HuH-7.5 (cell line): ENCODE measurements at regions not wholly inside any gene's neighbourhood (a gene's known extent, or its start where the extent isn't known, plus 50 kb on each side); places are given as distances from the start of the nearest gene placed in this dataset.

ENCODE experiments used
- DNase-seq: peaks from one replicate; pipeline ENCODE4 v3.0.0; 2011; ENCODE audit warnings: low spot score

DNA sequence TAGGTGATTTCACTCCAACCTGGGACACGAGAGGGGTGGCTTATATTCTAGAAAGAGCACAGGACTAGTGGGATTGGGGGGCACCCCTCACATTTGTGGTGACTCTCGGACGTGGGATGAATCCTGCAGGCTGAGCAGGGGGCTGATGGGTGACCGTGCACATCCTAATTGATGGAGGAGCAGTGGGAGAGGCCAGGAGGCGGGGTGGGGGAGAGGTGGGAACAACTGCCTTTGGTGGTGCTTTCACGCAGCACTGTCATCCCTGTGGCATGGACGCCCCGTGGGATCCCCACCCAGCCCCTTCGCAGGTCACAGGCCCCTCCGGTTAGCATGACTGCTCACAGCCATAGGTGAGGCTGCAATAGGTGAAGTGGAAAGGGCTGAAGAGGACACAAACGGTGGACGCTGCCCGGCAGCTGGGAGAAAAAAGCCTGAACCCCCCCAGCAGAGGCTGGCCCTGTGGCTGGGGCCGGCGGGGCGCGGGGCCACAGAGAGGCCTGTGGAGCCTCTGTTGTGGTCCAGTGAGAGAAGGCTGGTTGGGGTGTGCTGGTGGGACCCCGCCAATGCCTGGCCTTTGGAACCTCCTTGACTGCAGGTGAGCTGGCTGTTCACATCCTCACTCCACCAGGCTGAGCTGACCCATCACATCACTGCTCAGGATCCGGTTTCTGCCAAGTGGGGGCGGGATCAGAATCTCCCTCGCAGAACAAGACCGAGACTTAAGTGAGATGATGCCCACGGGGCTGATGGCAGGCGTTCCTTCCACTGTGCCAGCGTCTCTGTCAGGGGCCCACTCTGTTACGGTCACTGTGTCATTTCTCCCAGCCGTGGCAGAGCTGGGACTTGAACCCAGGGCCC lies 325.4 kb downstream of the TEX29 start:
- DNase-seq = no peak

DNA sequence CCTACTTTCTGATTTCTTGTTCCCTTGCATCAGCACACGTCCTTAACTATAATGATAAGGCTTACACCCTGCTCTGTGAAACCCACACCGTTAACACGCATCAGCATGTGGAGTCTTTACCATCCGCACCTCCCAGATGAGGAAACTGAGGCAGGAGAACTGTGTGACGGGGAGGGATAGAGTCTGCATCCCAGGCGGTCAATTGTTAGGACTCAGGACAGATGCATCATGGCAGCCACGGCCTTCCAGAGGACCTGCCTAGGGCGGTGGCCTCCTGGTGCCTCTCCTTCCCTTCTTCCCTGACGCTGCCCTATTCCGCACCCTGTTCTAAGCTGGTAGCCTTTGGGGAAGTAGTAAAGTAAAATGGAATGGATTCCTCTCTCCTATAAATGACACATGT lies 326.0 kb downstream of the TEX29 start:
- no peak for DNase-seq

DNA sequence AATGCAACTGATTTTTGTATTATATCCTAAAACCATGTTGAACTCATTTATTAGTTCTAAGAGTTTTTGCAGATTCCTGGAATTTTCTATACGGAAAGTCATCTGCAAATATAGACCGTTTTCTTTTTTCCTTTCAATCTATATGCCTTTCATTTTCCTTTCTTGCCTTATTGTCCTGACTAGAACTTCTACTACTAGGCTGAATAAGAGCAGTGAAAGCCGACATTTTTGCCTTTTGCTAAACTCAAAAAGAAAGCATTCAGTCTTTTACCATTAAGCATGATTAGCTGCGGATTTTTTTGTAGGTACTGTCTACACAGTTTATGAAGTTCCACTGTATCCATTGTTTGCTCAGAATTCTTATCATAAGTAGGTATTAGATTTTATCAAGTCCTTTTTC lies 328.4 kb downstream of the TEX29 start:
- no peak for DNase-seq

DNA sequence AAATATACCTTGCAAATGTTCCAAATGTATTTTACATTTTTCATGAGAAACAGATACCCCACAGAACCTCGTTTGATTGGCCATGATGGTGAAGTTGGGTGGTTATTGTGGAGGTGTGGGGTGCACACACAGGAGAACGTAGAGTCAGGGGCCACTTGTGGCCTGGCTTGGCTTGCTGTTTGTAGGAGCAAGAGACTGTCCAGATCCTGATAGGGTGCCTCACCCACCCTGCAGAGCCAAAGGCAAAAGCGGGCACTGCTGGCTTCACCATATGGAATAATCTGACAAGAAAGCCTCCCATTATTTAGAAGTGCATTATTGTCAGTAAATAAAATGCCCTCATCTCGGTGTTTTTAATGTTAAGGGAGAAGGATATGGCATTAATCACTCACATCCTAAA lies 330.2 kb downstream of the TEX29 start:
- no peak for DNase-seq

DNA sequence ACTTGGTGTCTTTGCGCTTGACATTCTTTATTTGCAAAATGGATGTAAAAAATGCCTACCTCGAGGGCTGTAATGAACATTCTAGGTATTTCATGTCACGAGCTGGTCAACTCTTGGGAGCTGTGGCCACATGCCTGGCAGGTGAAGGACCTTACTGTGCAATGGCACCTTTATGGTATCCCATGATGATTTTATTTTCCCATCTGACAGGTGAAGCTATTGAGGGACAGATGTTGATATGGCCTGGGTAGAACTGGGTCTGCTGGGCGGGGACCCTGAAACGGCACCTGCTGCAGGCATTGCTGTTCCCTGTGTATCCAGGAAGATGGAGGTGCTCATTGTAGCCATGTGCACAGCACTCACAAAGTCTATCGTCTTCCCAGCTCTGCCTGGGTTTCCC lies 332.2 kb downstream of the TEX29 start:
- no peak for DNase-seq

DNA sequence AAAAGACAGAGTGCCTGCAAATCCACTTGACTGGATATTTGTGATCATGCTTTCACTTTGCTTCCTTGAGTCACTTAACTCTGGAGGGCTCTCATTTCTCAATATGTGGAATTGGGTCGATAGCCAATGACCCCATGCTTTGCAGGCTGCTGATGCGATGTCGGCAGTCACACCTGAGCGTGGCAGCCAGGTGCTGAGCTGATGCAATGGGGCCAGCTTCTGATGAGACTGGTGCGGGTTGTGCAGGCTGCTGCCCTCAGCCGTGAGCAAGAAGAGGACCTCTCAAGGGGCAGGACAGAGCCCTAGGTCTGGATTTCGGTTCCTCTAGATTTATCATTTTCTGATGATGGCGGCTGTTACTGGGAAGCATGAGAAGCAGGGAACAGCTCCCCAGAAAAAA lies 334.1 kb downstream of the TEX29 start:
- no peak for DNase-seq

DNA sequence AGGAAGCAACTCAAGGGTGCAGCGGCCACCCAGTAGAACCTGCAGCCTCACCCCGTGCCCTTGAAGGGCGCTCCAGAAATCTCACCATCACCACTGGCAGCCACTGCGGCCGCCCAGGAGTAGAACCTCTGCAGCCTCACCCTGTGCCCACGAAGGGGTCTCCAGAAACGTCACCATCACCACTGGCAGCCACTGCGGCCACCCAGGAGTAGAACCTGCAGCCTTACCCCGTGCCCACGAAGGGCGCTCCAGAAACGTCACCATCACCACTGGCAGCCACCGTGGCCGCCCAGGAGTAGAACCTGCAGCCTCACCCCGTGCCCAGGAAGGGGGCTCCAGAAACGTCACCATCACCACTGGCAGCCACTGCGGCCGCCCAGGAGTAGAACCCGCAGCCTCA lies 336.0 kb downstream of the TEX29 start:
- DNase-seq = no peak

DNA sequence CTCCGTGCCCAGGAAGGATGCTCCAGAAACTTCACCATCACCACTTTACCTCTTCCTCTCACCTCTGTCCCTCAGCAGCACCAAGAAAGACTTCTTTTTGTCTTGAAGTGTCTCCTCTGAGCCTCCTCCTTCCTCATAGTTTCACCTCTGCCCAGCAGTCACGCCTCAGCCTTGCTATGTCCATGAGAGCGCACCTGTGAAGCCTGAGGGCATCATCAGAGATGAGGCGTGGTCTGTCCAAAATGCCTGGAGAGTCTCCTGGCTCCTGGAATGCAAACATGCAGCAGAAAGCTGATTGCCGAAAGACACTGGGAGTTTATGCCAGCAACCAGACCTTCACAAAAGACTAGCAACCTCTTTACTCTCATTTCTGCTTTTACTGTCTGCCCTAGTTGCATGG lies 336.6 kb downstream of the TEX29 start:
- DNase-seq = no peak

DNA sequence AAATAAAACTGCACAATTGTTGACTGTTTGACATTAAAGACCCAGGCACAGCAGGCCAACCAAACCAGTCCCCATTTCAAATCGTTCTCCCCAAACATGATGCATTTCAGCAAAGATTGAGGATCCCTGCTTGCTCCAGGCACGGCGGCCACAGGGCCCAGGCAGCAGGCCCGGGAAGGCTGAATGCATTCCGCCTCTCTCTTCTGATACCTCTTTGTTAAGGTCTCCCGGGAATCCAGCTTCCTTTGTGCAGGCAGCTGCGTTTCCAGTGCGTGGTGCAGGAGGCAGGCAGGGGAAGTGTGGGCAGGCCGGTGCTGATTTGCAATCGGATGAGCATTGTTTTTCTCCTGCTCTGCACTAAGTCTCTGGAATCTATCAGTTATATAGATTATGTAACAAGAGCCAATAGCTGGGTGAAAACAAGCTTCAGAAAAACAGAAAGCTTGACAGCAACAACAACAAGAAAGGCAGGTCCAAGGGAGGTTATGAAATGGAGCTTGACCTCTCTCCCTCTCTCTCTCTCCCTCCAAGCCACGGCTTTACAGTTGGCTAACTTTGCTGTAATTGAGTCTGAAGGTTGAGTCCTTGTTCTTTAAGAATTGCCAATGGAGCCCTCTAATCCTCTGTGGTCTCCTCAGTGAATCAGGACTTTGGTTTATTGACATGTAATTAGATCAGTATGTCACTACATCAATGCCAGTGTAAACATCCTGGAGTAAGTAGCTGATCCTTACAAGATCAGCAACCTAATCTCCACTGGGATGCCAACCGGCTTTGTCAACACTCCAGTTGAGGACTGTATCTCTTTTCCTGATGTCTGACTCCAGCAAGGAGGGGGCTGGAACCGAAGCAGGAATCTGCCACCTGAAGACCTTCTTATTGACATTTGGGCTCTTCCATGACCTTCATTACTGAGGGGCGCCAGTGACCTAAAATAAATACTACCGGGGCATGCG lies 338.0 kb downstream of the TEX29 start:
- DNase-seq = no peak

DNA sequence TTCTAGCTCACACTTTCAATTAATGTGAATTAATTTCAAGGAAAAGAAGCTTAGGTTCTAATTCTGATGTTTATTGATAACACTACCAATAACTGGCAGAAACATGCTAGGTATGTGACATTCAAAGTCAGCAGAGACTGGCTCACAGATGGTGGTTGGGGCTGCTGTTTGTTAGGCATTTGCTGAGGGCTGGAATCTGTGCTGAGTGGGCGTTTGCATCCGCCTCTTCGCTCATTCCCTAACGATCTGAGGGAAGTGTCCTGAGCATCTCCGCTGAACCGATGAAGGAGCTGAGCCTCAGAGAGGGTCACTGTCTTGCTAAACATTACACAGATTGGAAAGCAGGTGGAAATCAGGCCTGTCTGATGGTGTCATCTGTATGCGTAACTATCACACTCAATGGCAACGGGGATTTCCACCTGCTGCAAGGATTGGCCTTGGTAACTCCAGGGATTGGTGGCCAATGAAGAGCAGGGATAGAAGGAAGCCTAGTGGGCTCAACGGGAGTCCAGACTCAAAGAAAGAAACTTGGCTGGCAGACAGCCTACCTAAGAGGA lies 338.9 kb downstream of the TEX29 start:
- no peak for DNase-seq

DNA sequence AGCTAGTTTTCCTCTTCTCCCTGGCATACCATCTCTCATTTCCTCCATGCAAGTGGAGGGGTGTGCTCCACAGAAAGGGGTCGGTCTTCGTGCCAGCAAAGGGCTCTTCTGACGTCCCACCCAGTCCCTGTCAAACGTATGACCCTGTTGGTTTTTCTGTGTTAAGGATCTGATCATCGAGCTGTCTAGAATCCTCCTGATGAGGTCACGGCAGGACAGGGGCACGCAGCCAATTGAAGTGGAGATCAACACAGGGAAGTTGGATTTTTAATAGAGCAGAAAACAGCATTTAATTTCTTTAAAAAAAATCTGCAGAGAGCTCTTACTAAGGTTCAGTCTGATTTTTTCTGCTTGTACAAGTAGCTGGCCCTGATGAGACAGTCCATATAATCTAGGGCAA lies 339.4 kb downstream of the TEX29 start:
- no peak for DNase-seq

DNA sequence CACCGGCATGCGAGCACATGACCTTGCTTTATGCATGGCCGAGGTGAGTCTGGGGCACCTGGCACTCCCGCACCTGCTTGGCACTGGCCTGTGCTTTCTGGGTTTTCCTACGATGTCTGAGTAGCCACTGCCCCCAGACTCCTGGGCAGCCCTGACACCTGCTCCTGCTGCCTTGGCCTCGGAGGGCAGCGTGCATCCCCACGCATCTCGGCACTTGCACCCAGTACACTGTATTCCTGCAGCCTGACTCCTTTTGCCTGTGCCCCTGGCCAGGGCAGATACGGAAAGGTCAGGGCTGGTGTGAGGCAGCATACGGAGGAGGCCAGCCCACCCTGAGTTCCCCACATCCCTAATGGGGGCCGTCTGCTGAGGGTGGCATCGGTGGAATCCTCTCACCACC lies 340.6 kb downstream of the TEX29 start:
- no peak for DNase-seq

DNA sequence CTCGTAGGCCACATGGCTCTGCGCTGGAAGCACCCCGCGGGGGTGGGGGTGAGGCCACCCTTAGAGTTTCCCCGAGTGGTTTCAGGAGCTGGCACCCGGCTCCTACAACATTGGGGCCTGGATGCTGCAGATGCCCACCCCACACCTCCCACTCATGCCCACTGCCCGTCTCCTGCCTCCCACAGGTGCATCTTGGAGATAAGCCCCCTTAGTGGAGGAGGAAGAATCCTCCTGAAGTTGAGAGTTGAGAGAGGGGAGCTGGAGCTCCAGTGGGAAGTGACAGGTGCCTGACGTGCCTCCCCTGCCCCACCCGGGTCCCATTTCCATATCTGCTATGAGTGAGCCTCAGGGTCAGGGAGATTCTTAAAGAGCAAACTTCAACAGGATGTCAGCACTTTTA lies 341.3 kb downstream of the TEX29 start:
- no peak for DNase-seq

DNA sequence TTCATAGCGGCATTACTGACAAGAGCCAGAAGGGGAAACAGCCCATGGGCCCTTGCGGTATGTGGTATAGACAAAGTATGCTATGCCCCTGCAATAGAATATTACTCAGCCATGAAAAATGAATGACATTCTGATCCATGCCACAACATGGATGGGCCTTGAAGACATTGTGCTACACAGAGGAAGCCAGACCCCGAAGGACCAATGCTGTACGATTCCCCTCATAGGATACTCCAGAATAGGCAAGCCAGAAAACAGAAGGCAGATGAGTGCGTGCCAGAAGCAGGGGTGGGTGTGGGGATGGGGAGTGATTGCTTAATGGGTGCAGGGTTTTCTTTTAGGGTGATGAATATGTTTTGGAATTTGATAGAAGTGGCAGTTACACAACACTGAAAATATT lies 342.0 kb downstream of the TEX29 start:
- no peak for DNase-seq

DNA sequence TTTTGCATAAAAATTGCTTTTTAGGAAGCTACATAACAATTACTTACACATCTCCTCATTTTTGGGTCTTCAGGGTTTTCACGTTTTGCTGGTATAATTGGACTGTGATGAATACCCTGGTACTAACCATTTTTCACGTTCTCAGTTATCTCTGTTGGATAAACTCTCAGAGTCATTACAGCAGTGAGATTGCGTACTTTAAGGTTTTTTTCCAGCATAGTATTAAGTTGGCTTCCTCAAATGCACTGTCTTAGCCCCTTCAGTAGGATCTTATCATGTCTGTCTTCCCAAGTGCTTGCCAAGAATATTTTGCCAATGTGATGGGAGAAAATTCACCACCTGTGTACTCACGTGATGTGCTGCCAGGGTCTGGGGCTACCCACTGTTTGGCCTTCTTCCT lies 342.5 kb downstream of the TEX29 start:
- DNase-seq = no peak

DNA sequence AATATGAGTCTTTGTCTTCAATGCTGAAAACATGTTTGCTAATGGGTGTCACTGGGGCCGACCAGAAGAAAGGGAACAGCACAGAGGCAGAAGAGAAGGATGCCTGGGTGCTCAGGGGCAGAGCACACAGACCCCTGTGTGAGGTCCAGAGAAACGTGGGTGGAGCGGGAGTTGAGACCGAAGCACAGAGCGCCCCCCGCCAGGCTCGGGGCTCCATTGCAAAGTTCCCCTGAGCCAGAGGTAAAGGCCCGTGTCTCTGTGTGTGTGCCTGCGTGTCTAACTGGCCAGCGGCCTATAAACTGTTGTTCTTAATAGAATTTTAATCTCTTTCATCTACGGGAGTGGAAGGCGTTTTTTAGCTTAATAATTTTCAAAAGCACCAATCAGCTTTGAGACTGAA lies 343.1 kb downstream of the TEX29 start:
- DNase-seq = no peak

DNA sequence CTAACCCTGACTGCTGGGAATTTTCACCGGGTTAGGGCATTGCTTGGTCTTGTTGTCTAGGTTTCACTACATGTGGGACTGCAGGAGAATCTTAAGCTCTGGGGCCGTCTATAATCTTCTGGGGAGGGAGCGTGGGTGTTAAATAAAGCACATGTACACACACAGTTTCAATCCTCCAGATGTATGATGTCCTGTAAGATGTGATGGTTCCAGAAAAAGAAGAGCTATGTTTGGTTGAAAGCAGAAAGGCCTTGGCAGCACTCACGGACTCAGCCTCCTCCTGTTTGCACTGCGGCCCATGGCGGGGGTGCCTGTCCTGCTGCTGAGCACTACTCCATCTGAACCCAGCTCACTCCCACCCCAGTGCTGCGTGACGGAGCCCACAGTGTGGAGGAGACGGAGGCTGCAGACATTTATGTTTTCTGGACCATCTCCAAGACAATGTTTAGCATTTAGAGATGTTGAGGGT lies 343.5 kb downstream of the TEX29 start:
- no peak for DNase-seq

DNA sequence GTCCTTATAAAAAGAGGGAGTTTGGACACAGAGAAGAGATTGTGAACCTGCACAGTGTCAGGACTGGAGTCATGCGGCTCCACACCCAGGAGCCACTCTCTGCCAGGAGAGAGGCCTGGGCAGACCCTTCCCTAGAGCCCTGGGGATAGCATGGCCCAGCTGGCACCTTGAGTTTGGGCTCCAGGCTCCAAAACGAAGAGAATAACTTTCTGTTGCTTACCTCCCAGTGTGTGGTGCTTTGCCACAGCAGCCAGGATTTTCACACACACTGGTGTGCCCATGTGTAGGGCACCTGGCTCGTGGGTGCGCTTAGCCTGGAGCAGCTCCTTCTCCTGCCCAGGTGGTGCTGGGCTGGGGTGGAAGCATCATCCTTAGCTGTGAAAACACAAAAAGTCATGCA lies 344.3 kb downstream of the TEX29 start:
- DNase-seq = no peak

DNA sequence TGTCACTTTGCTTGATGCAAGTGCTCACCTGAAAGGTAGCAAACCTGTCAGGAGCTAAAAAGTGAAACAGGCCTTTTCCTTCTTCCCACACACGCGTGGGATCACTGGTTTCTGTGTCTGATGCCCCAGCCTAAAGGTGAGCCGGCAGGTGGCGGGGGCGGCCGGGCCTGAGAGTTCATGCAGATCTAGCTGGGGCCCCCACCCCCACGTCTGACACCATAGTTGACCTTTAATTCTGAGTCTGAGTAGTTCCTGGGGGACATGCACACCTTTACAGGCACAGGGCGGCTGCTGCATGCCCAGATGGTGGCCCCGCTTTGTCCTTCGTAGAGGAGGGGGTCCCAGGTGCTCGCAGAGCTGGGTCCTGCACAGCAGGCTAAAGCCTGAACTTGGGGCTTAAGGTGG lies 345.3 kb downstream of the TEX29 start:
- no peak for DNase-seq

DNA sequence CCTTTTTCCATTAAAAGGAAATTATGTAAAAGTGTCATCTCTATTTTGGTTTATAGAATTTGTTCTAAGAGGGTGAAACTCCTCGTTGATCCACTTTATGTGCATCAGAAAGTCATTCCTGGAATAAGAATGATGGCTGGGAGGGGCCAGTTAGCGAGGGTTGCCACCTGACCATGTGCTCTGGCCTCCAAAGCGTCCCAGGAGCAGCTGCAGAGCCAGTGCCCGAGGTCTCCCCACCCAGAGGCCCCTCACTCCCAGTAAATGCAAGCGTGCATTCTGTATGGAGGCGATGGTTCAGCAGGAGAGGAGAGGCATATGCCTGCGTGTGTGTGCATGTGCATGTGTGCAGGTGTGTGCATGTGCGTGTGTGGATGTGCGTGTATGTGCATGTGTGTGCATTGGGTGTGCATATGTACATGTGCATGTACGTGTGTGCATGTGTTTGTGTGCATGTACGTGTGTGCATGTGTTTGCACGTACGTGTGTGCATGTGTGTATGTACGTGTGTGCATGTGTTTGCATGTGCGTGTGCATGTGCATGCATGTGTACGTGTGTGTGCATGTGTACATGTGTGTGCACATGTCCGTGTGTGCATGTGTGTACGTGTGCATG lies 345.8 kb downstream of the TEX29 start:
- DNase-seq = no peak

DNA sequence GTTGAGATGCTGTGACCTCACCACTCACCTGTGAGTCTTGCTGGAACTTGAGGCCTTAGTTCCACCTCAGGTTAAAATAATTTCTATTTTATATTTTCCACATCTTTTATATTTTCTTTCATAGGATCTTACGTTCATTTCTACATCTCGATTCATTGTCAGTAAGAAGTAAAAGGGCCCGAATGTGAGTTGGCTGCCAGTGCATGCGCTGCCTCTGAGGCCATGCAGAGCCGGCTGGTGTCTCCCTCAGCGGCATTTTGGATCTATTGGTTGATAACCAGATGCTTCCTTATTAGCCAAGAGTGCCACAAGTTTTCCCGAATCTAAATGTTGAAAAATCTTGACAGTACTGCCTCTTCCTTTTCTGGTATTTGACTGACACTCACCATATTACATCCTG lies 347.3 kb downstream of the TEX29 start:
- DNase-seq = no peak

DNA sequence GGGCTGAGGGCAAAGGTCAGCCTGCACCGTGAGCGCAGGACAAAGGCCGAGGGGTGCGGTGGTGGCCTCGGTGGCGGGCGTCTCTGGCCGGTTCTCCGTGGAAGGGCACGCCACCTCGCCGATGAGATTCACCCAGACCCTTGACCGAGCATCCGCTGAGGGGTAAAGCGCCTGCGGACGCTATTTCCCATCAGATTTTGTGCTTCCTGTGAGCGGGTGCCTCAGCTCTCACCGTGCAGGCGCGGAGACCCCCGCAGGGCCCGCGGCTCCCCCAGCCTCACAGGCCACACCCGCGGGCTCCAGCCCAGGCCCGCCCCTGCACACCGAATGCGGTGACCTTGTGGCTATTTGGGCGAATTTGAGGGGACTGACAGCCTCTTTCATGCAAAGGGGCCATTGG lies 348.0 kb downstream of the TEX29 start:
- no peak for DNase-seq
